ENCODE measurements at regions not wholly inside any gene's neighbourhood (a gene's known extent, or its start where the extent isn't known, plus 50 kb on each side); places are given as distances from the start of the nearest gene placed in this dataset.
A peak's percentile ranks its signal among the peaks of the same experiment; 100 is the strongest.

- no peak for ATAC-seq
Observed at GRCh38 chr13:26989261-26989956, 182.2 kb downstream of the USP12 start.

GRCh38 chr13:26988059-26988769 is 183.4 kb downstream of the USP12 start:
- no peak for ATAC-seq

GRCh38 chr13:26987486-26988013 is 184.1 kb downstream of the USP12 start:
- no peak for ATAC-seq

- peak; percentile 91 for ATAC-seq
Observed at GRCh38 chr13:26985285-26985878, 186.2 kb downstream of the USP12 start.

GRCh38 chr13:26984337-26984736 is 187.3 kb downstream of the USP12 start:
- ATAC-seq, result no peak

GRCh38 chr13:26983543-26984320 is 187.9 kb downstream of the USP12 start:
- ATAC-seq, result no peak

- no peak for ATAC-seq
Observed at GRCh38 chr13:26980099-26981031, 191.2 kb downstream of the USP12 start.

- no peak for ATAC-seq
Observed at GRCh38 chr13:26979334-26979733, 192.3 kb downstream of the USP12 start.

- no peak for ATAC-seq
Observed at GRCh38 chr13:26978081-26978860, 193.3 kb downstream of the USP12 start.

- no peak for ATAC-seq
Observed at GRCh38 chr13:26977541-26977940, 194.1 kb downstream of the USP12 start.

- no peak for ATAC-seq
Observed at GRCh38 chr13:26976313-26976712, 195.3 kb downstream of the USP12 start.

GRCh38 chr13:26973946-26974345 is 197.7 kb downstream of the USP12 start:
- no peak for ATAC-seq

- no peak for ATAC-seq
Observed at GRCh38 chr13:26973295-26973694, 198.3 kb downstream of the USP12 start.

GRCh38 chr13:26971990-26972887 is 199.4 kb downstream of the USP12 start:
- ATAC-seq, result peak; percentile 51

- ATAC-seq, result no peak
Observed at GRCh38 chr13:26968431-26969341, 202.9 kb downstream of the USP12 start.

GRCh38 chr13:26967119-26968038 is 204.2 kb downstream of the USP12 start:
- no peak for ATAC-seq

- ATAC-seq, result no peak
Observed at GRCh38 chr13:26966701-26967080, 204.9 kb downstream of the USP12 start.

Data from esophagus mucosa (tissue), 1 donor.